ENCODE measurements at regions not wholly inside any gene's neighbourhood (a gene's known extent, or its start where the extent isn't known, plus 50 kb on each side); places are given as distances from the start of the nearest gene placed in this dataset.

- no peak for TF ChIP-seq CTCF (IDR thresholded peaks at IDR 0.05; ENCODE audit: low read length, missing control alignments)
- DNase-seq (ENCODE audit: low read depth): peak; percentile 24
- peak overlapping the region; percentile 65 for H3K4me3 ChIP-seq (replicated peaks; ENCODE audit: low read depth, low read length)
Measured at GRCh38 chr11:10931761-10932670, 74.2 kb upstream of the ZBED5 start.

GRCh38 chr11:10930972-10931760 is 73.3 kb upstream of the ZBED5 start:
- no peak for TF ChIP-seq CTCF (IDR thresholded peaks at IDR 0.05; ENCODE audit: low read length, missing control alignments)
- DNase-seq (ENCODE audit: low read depth): peak; percentile 84
- H3K4me3 ChIP-seq (replicated peaks; ENCODE audit: low read depth, low read length): peak overlapping the region; percentile 65

GRCh38 chr11:10930224-10930971 is 72.5 kb upstream of the ZBED5 start:
- no peak for TF ChIP-seq CTCF (IDR thresholded peaks at IDR 0.05; ENCODE audit: low read length, missing control alignments)
- peak; percentile 39 for DNase-seq (ENCODE audit: low read depth)
- H3K4me3 ChIP-seq (replicated peaks; ENCODE audit: low read depth, low read length): peak overlapping the region; percentile 65

GRCh38 chr11:10927538-10927937 is 69.7 kb upstream of the ZBED5 start:
- DNase-seq (ENCODE audit: low read depth): no peak
- H3K4me3 ChIP-seq (replicated peaks; ENCODE audit: low read depth, low read length): no peak overlapping the region
- no peak for TF ChIP-seq CTCF (IDR thresholded peaks at IDR 0.05; ENCODE audit: low read length, missing control alignments)

GRCh38 chr11:10926801-10927211 is 69.0 kb upstream of the ZBED5 start:
- no peak for TF ChIP-seq CTCF (IDR thresholded peaks at IDR 0.05; ENCODE audit: low read length, missing control alignments)
- DNase-seq (ENCODE audit: low read depth): no peak
- H3K4me3 ChIP-seq (replicated peaks; ENCODE audit: low read depth, low read length): no peak overlapping the region

- TF ChIP-seq CTCF (IDR thresholded peaks at IDR 0.05; ENCODE audit: low read length, missing control alignments): no peak
- no peak for DNase-seq (ENCODE audit: low read depth)
- no peak overlapping the region for H3K4me3 ChIP-seq (replicated peaks; ENCODE audit: low read depth, low read length)
Measured at GRCh38 chr11:10925149-10925926, 67.5 kb upstream of the ZBED5 start.

Measured in fibroblast of pulmonary artery (primary cell).